ENCODE measurements at regions not wholly inside any gene's neighbourhood (a gene's known extent, or its start where the extent isn't known, plus 50 kb on each side); places are given as distances from the start of the nearest gene placed in this dataset.
"Not testable (repeated sequence)": the region's sequence is repeated elsewhere in the genome, so short reads cannot be mapped to it uniquely, and the experiment has no call there.

DNA sequence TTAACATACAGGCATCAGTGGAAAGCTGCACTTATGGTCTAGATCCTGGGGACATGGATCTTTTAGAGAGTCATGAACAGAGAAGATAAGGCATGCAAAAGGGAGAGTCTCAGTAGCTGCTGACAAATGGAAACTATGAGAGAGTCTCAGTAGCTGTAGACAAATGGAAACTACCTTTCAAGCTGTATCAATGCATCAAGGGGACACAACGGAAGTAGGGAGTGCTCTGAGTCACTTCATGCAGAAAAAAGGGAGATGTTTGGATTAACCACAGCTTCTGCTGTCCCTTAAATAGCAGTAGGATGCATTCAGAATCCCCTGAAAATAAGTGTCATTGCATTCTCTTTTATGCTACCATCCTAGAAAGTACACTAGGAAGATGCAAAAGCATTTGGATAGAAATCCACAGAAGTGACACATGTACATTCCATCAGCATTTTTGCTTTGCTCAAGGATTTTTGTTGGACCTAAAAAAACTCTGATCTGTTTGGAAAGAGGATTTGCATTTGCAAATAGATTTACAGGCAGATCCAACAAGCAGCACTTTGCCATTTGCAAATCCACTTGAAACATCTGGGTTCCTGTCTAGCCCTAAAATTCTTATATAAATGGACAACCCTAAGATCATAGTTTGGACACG is 227.5 kb upstream of the LMO3 start:
- no peak for DNase-seq

DNA sequence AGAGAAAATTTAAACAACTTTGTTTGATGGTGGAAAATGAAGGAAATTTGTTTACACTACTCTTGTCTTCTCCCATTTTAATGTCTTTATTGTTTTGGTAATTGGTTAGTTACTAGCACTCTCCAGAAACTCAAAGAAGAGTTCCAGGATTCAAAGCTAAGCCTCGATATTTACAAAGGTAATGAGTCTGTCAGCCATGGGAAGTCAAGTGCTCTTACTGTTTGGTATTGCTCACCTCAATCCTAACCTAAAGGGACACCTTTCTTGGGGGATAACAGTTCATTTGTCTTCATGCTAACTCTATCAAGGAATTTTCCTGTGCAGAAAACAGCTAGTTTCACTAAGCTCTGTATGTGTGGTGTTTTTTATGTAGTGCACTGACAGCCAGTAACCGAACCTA is 222.9 kb upstream of the LMO3 start:
- no peak for DNase-seq

DNA sequence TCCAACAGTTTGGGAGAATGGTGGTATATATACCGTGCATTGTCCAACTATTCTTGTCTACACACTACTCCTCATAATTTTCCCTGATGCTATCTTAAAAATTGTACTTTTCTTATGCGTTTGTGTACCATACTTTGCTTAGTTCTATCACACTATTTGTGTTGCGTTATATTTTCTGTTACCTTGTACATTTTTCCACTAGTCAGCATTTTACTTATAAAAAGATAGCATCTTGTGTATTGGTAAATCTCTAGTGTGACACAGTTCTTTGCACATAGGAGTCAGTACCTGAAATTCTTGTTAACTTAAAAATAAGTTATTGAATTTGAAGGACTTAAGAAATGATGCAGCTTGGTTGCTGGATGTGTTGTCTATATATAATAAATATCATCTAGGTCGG is 201.8 kb upstream of the LMO3 start:
- DNase-seq = no peak

DNA sequence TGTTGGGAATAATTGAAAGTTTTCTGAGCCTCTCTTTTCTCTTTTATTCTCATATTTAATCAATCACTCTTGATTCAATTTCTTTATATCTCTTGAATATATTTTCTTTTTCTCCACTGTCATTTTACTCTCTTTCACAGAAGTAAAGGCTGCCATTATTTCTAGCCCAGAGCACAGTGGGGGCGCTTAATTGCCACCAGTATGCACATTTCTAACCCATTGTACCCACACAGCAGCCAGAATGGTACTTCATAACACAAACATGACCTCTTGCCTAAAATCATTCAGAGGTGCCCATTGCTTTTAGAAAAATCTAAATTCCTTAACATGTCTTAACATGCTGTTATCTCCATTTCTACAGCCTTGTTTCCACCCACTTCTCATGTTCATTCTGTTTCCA is 190.2 kb upstream of the LMO3 start:
- no peak for DNase-seq

DNA sequence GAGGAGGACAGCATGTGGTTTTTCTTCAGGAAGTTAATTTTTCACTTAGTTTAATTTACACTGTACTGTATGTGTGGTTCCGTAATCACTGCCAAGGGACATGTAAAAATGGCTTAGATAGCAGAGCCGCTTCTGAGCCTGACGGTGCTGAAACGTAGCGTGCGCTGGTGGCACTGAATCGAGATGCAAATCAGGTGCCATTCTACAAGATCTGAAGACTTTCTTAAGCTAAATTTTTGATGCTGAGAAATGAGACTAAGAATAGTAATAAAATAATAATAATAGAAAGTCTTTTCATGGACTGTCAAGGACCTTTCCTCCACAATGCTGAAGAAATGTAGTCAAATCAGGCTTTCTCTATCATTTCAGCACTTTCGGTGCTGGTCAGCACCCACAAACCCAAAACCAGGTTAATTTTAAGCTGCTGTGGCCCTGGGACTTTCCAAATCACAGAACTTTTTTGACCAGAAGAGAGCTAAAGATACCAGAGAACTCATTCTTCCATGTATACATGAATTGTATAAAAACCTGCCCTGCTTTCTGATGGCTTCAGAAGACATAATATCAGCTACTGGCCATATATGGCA is 183.3 kb upstream of the LMO3 start:
- DNase-seq = no peak

DNA sequence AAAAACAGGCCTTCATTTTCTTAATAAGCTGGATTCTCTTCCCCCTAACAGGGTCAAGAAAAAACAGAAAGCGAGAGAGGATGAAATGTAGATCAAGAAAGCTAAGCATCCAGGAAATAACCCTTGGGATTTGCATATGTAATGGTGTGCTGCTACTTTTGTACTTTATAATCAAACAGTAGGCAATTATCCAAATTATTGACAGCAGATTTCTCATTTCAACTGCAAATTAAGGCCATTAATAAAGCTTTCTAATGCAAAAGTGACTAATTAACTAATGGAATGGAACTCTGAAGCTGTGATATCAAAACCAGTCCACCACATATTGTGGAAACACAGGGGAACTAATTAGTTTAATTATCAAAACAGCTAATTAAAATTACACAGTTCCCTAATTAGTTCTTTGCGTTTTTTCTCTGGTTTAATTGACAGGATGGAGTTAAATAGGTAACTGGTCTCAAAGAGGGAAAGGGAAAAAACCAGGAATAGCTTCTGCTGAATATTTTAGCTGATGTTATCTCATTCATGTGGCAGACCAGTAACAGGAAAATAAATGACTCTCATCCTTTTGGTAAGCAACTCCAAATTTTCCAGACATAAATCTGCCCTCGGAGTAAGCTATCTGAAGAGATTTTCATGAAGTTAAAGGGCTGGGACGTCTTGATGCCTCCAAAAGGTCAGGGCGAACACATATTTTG is 182.7 kb upstream of the LMO3 start:
- no peak for DNase-seq

DNA sequence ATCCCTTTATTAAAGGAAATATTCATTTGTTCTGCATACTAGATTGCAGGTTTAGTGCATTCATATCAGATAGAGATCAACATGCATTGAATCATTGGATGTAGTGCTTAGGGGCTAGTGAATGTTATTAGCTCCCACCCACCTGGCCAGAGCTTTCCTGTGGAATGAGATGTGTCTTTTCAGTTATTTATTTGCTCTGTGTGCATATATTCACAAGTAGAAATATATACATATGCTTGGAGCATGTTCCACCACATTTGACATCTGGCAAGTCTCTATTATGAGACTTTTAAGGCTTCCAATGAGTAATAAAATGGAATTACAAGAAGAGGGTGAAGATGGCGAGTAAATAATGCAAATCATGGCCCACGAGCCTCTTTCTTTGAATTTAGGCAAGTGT is 180.0 kb upstream of the LMO3 start:
- DNase-seq = no peak

DNA sequence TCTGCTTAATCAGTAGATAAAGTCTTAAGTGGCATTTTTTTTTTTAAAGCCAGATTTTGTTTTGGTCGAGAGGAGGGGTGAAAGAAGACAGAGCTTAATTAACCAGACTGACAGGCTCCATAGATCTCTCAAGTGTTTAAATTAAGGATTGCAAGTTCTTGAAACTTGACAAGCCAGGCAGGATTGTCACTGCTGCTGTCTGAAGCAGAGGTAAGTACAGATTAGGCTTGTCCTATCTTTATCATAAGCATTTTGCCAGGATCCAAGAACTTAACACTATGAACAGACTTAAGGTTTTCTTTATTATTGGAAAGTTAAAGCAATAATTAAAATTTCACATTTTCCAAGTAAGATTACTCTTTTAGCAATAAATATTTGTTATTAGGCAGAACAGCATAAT is 179.6 kb upstream of the LMO3 start:
- DNase-seq = no peak

DNA sequence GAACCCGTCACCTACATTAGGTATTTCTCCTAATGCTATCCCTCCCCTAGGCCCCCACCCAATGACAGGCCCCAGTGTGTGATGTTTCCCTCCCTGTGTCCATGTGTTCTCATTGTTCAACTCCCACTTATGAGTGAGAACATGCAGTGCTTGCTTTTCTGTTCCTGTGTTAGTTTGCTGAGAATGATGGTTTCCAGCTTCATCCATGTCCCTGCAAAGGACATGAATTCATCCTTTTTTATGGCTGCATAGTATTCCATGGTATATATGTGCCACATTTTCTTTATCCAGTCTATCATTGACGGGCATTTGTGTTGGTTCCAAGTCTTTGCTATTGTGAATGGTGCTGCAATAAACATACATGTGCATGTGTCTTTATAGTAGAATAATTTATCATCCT is 163.2 kb upstream of the LMO3 start:
- not testable (repeated sequence) for DNase-seq

DNA sequence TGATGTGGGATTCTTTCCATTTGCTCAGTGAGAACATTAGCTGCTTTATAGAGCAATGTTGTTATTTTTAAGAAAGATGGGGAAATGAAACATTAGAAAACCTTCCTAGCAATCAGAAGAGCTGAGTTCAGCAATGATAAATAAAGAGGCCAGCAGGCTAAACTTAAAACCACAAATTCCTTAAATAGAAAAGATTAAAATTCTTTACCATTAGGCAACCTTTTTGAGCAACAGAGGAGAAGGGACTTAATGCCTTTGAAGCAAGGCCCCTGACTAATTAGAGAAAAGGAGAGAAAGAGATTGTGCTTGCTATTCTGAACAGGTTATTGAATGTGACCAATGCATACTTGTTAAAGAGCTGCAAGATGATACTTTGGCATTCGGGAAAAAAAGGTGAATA is 160.8 kb upstream of the LMO3 start:
- DNase-seq = no peak

DNA sequence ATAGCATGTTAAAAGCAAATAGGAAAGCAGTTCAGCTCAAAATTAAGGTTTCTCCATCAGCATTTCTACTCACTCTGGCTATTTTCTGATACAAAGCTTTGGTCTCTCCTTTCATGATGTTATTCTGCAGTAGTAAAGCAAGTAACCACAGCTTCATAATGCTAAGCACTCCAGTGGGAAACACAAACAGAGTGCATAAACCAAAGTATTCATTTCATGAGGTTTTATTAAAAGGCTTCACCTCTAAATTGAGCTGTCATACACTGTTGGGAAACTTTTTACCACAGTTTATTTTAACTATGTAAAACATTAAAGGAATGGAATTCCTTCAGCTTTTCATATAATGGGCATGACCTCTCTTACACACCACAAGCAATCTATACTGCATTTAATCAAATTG is 157.9 kb upstream of the LMO3 start:
- no peak for DNase-seq

DNA sequence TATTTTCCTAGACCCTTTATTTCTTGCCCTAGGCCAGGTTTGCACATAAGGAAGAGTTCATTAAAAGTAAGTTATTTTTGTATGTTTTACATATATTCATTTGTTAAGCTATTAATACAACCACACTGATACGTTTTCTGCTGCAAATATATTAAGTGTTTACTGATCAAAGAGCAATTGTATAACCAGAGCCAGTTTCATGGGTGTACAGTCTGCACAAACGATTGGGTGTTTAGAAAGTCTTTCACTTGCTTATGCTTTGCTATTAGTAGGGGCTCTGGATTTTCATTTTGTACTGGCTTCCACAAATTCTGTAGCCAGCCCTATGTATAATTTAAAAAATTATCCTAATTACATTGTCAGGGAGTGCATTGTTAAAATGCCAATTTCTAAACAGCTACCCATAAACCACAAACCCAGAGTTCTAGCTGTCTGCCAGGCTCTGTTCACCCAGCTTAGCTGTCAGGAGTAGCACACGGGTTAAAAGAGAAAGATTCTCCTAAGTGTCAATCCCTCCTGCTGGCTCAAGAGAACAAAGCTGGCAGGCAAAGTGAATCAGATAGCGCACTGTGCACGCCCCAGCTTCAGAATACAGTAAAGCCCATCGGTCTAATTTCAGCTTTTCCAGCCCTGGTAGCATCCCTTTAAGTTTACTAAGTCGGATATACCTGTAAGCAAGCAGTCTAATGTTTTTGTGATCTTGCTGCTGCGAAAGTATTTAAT is 151.0 kb upstream of the LMO3 start:
- DNase-seq = no peak

DNA sequence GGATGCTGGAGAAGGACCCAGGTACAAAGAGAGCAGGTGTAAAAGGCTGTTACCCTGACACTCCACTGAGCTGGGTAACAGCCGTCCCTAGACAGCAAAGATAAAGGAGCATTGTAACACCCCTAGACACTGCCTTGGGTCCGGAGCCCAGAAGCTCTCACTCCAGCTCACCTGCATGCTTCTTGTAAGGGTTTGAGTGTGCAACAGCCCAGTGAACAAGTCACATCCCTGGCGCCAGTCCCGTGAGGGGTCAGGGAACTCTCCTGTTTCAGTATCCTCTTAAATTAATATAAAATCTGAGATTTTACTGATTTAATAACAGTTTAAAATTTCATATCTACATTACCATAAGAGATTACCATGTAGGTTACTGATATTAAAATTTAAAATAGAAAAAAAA is 124.8 kb upstream of the LMO3 start:
- no peak for DNase-seq

DNA sequence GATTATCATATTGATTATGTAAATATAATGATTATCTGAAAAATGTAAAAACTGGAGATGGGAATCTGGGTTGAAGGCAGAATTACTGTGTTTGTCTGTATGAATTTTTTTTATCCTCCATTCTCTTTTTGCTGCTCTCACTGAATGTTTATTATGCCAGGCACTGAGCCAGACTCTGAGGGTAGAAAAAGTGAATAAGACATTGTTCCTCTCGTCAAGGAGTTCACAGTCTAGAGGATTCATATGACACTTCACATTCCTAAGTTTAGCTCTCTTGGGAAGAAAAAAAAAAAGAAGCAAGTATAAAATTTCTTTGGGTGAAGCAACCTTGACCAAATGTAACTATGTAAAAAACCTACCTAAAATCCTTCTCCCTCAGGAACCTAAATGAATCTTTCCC is 120.9 kb upstream of the LMO3 start:
- DNase-seq = no peak

DNA sequence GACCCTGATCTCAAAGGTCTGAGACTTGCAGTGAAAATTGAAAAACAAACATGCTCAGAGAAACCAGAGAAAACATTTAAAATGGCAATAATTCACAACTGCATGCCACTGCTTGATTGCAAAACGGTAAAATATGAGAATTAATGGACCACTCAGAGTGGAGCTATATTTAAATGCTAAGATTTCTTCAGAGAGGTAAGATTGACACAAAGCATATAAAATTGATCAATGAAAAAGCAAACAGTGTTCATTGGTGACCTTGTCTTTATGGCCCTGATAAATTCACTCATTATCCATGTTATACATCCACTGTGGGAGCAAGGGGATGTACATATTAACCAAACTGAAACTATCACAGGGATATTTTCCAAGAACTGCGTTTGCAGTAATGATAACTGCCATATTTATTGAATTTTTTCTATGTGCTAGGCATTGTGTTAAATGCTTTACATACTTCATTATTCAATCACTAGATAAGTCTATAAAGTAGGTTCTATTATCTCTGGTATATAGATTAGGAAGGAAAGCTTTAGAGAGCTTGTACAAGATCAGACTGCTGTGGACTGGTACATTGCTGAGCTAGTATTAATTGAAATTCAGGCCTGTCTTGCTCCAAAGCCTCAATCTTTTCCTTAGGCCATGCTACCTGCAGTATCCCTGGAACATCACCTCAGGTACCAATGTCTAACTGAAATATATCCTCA is 113.9 kb upstream of the LMO3 start:
- no peak for DNase-seq

DNA sequence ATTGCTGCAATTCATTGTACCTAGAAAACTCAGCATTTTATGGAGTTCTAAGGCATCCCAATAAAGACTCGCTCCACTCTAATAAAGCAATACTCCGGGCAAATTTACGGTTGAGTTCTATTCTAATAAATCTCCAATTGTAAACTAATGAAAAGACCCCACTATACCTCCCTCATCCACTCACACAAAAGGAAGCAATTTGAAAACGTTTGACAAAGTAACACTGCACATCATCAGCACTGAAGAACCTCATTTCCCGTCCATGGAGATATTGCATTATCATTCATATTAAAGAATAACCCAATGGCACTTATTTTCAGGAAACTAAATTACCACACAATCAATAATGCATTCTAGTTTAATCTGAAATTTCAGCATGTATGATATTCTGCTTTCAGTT is 111.0 kb upstream of the LMO3 start:
- no peak for DNase-seq

DNA sequence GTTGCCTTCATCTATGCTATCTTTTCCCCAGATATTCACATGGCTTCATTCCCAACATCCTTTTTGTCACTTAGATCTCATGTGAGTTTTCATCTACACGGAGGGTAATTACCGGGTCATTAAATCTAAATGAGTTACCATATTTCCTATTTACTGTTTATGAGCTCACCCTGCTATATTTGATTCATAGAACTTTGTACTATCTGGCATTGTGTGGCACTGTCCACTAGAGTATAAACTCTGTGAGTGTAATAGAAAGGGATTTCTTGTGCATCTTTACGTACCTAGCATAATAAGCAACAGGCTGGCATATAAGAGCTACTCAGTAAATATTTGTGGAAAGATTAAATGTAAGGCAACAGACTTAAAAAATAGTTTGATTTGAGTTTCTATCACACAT is 86.1 kb upstream of the LMO3 start:
- no peak for DNase-seq

DNA sequence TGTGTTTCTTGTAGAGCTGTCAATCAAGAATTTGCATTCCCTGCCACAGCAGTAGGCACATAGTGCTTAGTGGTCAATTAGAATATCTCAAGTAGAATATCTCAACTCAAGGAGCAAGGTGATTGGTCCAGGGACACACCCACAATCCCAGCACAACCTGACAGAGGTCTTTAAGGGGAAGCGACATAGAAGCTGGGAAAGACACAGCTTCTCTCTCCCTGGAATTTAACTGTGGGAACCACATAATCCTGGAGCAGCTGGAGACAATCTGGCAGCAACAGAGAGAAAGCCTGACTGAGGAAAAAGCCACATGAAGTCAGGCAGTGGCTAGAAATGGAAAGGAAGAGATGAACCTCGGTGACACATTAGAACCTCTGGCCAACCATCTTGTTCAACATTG is 85.7 kb upstream of the LMO3 start:
- DNase-seq = no peak

DNA sequence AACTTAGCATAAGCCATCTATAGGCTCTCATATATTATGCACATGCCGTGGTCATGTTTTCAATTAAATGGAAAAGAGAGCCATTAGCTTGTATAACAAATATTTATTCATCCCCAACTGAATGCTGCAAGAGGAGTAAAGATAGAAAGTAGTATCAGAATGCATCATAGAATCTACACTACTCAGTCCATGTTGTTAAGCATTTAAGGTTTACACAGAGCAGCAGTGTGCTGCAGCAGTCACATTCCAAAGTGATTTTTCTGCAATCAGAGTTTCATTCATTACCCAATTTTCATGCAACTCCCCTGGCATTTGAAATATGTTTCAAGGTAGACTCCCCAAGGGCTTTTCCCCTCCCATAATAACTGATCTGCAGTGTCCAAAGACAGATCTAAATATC is 82.2 kb upstream of the LMO3 start:
- no peak for DNase-seq

DNA sequence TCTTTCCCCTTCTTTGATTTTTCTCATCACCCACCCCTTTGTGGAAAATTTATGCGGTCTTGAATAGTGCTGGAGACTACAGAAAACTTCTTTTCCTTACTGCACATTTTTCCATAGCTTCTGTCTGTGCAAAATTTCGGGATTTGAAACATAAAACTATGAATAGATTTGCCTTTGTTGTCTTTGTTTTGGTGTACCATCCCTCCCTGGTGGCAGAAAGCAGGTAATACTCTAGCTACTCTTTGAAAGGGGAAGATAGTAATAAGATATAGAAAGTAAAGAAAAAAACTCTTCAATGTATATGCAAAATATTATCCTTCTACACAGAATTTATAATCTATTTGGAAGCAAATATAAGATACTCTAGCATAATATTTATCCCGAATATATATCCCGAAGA is 79.1 kb upstream of the LMO3 start:
- DNase-seq = no peak

DNA sequence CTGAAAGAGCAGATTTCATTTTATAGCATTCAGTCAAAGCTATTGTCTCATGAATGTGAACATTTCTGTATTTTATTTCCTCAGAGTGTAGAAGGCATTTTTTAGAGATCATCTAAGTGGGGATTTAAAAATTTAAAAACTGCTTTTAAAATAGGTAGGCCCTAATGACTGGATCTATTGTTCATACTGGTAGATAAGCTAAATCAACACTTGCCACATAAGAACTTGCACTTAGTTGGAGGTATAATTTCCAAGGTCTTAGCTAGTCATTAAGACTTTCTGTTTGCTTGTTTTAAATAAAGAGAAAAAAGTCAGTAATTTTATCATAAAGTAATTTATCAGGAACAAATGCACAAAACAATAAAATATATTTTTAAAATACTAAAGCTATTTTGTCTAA is 75.2 kb upstream of the LMO3 start:
- DNase-seq = no peak

DNA sequence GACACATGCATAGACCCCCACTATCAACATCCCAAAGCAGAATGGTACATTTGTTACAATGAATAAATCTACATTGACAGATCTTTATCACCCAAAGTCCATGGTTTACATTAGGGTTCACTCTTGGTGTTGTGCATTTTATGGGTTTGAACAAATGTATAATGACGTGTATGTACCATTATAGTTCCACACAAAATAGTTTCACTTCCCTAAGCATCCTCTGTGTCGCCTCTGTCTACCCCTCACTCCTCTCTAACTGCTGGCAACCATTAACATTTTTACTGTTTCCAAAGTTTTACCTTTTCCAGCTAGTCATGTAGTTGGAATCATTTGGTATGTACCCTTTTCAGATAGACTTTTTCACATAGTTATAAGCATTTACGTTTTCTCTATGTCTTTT is 69.5 kb upstream of the LMO3 start:
- DNase-seq = no peak

DNA sequence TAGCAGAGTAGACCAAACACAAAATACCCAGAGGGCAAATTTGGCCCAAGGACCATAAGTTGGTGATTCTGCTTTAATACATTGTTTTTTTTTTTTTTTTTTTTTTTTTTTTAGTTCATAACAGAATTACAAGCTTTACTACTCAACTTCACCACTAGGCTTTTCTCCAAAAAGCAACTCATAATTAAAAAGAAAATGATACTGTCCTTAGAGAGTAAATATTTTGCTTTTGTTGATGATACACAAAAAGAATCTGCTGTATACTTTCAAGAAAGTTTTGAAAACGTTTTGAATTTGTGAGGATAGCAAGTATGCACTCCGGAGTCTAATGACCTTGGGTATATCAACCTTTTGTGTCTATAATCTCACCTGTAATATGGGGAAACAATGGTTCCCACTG is 68.9 kb upstream of the LMO3 start:
- DNase-seq = no peak

Data from inflammatory macrophage (primary cell).